Endodermal cell (in vitro differentiated cells): ENCODE measurements at regions not wholly inside any gene's neighbourhood (a gene's known extent, or its start where the extent isn't known, plus 50 kb on each side); places are given as distances from the start of the nearest gene placed in this dataset.

Experiments
- DNase-seq: peaks from one replicate; pipeline ENCODE4 v3.0.0-alpha.2; 2017
- H3K27ac ChIP-seq: 2 replicates; pipeline ENCODE4 v1.5.1; 2013; ENCODE audit warnings: mild to moderate bottlenecking, low read depth, low read length, moderate library complexity
- H3K27me3 ChIP-seq: 2 replicates; pipeline ENCODE4 v1.6.1; 2013; ENCODE audit warnings: mild to moderate bottlenecking, low read length, moderate library complexity; ENCODE audit not compliant: insufficient read depth, control insufficient read depth, poor library complexity, severe bottlenecking
- H3K36me3 ChIP-seq: 2 replicates; pipeline ENCODE4 v1.7.0; 2013; ENCODE audit warnings: mild to moderate bottlenecking, low read length, moderate library complexity; ENCODE audit not compliant: control insufficient read depth, insufficient read depth
- H3K4me1 ChIP-seq: one replicate; pipeline ENCODE4 v1.7.0; 2013; ENCODE audit warnings: low read length; ENCODE audit not compliant: control insufficient read depth, insufficient read depth
- H3K4me3 ChIP-seq: 2 replicates; pipeline ENCODE4 v1.5.1; 2013; ENCODE audit warnings: mild to moderate bottlenecking, low read length, moderate library complexity
- H3K9ac ChIP-seq: 2 replicates; pipeline ENCODE4 v1.6.1; 2013; ENCODE audit warnings: mild to moderate bottlenecking, low read length, moderate library complexity; ENCODE audit not compliant: poor library complexity, severe bottlenecking; ENCODE audit errors: extremely low read depth
- H3K9me3 ChIP-seq: 2 replicates; pipeline ENCODE4 v1.6.1; 2013; ENCODE audit warnings: mild to moderate bottlenecking, low read length, moderate library complexity; ENCODE audit not compliant: control insufficient read depth
- H3K27ac Mint-ChIP-seq: 2 replicates; pipeline ENCODE4 v1.8.0; 2020; ENCODE audit warnings: mixed read lengths
- H3K27me3 Mint-ChIP-seq: 2 replicates; pipeline ENCODE4 v1.8.0; 2021; ENCODE audit warnings: mild to moderate bottlenecking, mixed read lengths; ENCODE audit not compliant: insufficient read depth
- H3K36me3 Mint-ChIP-seq: 2 replicates; pipeline ENCODE4 v1.8.0; 2020; ENCODE audit warnings: low read depth, mixed read lengths
- H3K4me1 Mint-ChIP-seq: 2 replicates; pipeline ENCODE4 v1.8.0; 2020; ENCODE audit warnings: mixed read lengths
- H3K4me3 Mint-ChIP-seq: 2 replicates; pipeline ENCODE4 v1.8.0; 2020; ENCODE audit warnings: mild to moderate bottlenecking, moderate library complexity, mixed read lengths
- H3K9me3 Mint-ChIP-seq: 2 replicates; pipeline ENCODE4 v1.8.0; 2020; ENCODE audit warnings: mild to moderate bottlenecking, mixed read lengths
- CTCF ChIP-seq: fragments of 200-600 bp; sonication (generic); conservative IDR thresholded peaks from 2 replicates; pipeline ENCODE4 v1.5.0; 2021; ENCODE audit warnings: antibody characterized with exemption, mild to moderate bottlenecking
- WGBS, 2 experiments: methylation state at CpG; one replicate each; pipeline versions ENCODE4 v1.1.5 to v1.1.7; 2013; ENCODE audit warnings: missing lambda C conversion rate in 2 of 2, mixed read lengths in 1 of 2; ENCODE audit not compliant: insufficient coverage in 1 of 2, insufficient read length in 1 of 2; 5-methylcytosine and 5-hydroxymethylcytosine counted together

GRCh38 chr3:167172377-167172776 lies 207.7 kb downstream of the ZBBX start:
- no peaks in the 10 kb centered on the region for H3K36me3 ChIP-seq
- no peaks in the 10 kb centered on the region for H3K4me1 ChIP-seq
- 100% methylated on average over 1 of the region's 1 CpG for WGBS, 2 experiments
- H3K9me3 ChIP-seq: peaks cover 24% of the 10 kb centered on the region
- Mint-ChIP-seq H3K4me1 (no peaks in the 10 kb centered on the region), H3K36me3 (no peaks in the 10 kb centered on the region), H3K27ac (no peak overlapping the region), H3K27me3 (no peaks in the 10 kb centered on the region), H3K9me3 (peaks cover 20% of the 10 kb centered on the region), H3K4me3 (no peak overlapping the region)
- H3K27ac ChIP-seq: no peak overlapping the region
- H3K27me3 ChIP-seq: no peaks in the 10 kb centered on the region
- no peak for DNase-seq
- no peak overlapping the region for H3K4me3 ChIP-seq
- no peak overlapping the region for H3K9ac ChIP-seq
- no peak for TF ChIP-seq CTCF

GRCh38 chr3:167167491-167167890 lies 212.6 kb downstream of the ZBBX start:
- Mint-ChIP-seq H3K27ac (no peak overlapping the region), H3K4me3 (no peak overlapping the region), H3K4me1 (peaks cover 32% of the 10 kb centered on the region), H3K36me3 (no peaks in the 10 kb centered on the region), H3K27me3 (no peaks in the 10 kb centered on the region), H3K9me3 (no peaks in the 10 kb centered on the region)
- no peak for DNase-seq
- no peak overlapping the region for H3K4me3 ChIP-seq
- no peaks in the 10 kb centered on the region for H3K9me3 ChIP-seq
- no peaks in the 10 kb centered on the region for H3K27me3 ChIP-seq
- no peak overlapping the region for H3K9ac ChIP-seq
- TF ChIP-seq CTCF: no peak
- H3K27ac ChIP-seq: no peak overlapping the region
- WGBS, 2 experiments: 93% methylated on average over 3 of the region's 3 CpGs
- peaks cover 5% of the 10 kb centered on the region for H3K4me1 ChIP-seq
- H3K36me3 ChIP-seq: no peaks in the 10 kb centered on the region

GRCh38 chr3:167166594-167167253 lies 213.4 kb downstream of the ZBBX start:
- no peaks in the 10 kb centered on the region for H3K27me3 Mint-ChIP-seq
- peak; percentile 71 for DNase-seq
- Histone ChIP-seq H3K9ac (no peak overlapping the region), H3K27me3 (no peaks in the 10 kb centered on the region), H3K9me3 (no peaks in the 10 kb centered on the region), H3K4me3 (peak overlapping the region; percentile 19), H3K27ac (no peak overlapping the region), H3K36me3 (no peaks in the 10 kb centered on the region), H3K4me1 (peaks cover 5% of the 10 kb centered on the region)
- TF ChIP-seq CTCF: no peak
- no peaks in the 10 kb centered on the region for H3K36me3 Mint-ChIP-seq
- no peak overlapping the region for H3K27ac Mint-ChIP-seq
- peaks cover 32% of the 10 kb centered on the region for H3K4me1 Mint-ChIP-seq
- no peaks in the 10 kb centered on the region for H3K9me3 Mint-ChIP-seq
- H3K4me3 Mint-ChIP-seq: no peak overlapping the region
- 43 to 54% methylated on average over 2 to 4 of the region's 4 CpGs for WGBS, 2 experiments
